ENCODE measurements at regions not wholly inside any gene's neighbourhood (a gene's known extent, or its start where the extent isn't known, plus 50 kb on each side); places are given as distances from the start of the nearest gene placed in this dataset.
"Not testable (repeated sequence)": the region's sequence is repeated elsewhere in the genome, so short reads cannot be mapped to it uniquely, and the experiment has no call there.

DNA sequence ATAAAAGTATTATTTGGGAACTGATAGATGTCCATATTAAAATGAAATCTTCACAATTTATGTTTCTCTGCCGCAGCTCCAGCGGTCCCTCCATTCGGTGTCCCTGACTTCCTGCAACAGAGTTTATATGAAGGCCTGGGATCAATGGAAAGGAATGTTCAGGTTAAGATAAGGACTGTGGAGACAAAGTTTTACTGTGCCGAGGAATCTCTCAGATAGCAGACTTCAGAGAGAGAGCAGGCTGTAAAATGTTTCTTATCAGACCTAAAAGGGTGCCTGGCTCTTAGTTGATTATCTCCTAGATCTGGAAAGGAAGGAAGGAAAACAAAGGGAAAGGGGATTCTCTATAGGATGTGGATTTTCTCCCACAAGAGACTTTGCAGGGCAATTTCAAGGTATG, 193.7 kb upstream of the PIEZO2 start:
- ATAC-seq (ENCODE audit: poor library complexity) (no peak), DNase-seq (no peak)
- H3K36me3 ChIP-seq (ENCODE audit: insufficient read depth, low read length), result no peaks in the 10 kb centered on the region
- peaks cover 0 to 13% of the 10 kb centered on the region in 2 experiments for H3K9me3 ChIP-seq (ENCODE audit: control insufficient read depth in 1 of 2, insufficient read depth in 1 of 2, low read length in 2 of 2)
- Mint-ChIP-seq H3K27ac (no peak overlapping the region), H3K27me3 (no peaks in the 10 kb centered on the region), H3K9me3 (peaks cover 9% of the 10 kb centered on the region), H3K36me3 (ENCODE audit: low read depth) (no peaks in the 10 kb centered on the region), H3K4me1 (ENCODE audit: low read depth) (no peaks in the 10 kb centered on the region), H3K4me3 (no peak overlapping the region)
- intact Hi-C loops (cut with DNase I, micrococcal nuclease), result no loop called here
- CTCF ChIA-PET, result no interaction called here
- no peak overlapping the region for H3K4me3 ChIP-seq (ENCODE audit: low read length)
- POLR2A ChIA-PET, result no interaction called here
- no peak overlapping the region for H3K27ac ChIP-seq (ENCODE audit: low read depth in 1 of 2, low read length in 2 of 2)
- TF ChIP-seq, protein P1, sequence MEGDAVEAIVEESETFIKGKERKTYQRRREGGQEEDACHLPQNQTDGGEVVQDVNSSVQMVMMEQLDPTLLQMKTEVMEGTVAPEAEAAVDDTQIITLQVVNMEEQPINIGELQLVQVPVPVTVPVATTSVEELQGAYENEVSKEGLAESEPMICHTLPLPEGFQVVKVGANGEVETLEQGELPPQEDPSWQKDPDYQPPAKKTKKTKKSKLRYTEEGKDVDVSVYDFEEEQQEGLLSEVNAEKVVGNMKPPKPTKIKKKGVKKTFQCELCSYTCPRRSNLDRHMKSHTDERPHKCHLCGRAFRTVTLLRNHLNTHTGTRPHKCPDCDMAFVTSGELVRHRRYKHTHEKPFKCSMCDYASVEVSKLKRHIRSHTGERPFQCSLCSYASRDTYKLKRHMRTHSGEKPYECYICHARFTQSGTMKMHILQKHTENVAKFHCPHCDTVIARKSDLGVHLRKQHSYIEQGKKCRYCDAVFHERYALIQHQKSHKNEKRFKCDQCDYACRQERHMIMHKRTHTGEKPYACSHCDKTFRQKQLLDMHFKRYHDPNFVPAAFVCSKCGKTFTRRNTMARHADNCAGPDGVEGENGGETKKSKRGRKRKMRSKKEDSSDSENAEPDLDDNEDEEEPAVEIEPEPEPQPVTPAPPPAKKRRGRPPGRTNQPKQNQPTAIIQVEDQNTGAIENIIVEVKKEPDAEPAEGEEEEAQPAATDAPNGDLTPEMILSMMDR (IDR thresholded peaks at IDR 0.05), result no peak
- no peaks in the 10 kb centered on the region for H3K4me1 ChIP-seq (ENCODE audit: insufficient read depth, low read length)
- H3K27me3 ChIP-seq (ENCODE audit: control insufficient read depth in 1 of 2, insufficient read depth in 2 of 2, low read length in 2 of 2), result no peaks in the 10 kb centered on the region

- ATAC-seq (ENCODE audit: poor library complexity); intact Hi-C loops (cut with DNase I, micrococcal nuclease); CTCF ChIA-PET: not testable (repeated sequence)
Measured at GRCh38 chr18:11342115-11342514, 192.7 kb upstream of the PIEZO2 start.

DNA sequence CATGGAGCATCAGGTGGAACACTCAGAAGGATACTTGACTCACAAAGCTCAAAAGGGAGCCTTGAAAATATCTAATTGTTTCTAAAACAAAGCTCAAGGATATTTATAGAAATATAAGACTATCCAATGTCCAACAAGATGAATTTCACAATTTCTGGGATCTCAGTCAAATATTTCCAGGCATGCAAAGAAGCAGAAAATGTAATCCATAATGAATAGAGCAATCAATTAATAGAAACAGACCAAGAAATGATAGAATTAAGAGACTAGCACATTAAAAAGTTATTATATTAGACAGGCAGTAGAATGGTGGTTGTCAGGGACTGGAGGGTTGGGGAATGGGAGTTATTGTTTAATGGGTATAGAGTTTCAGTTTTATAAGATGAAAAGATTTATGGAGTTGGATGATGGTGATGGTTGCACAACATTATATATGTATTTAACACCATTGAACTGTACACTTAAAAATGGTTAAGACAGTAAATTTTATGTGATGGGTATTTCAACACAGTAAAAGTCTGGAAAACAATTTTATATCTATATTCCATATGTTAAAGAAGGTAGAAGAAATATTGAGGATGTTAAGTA, 189.9 kb upstream of the PIEZO2 start:
- Mint-ChIP-seq H3K36me3 (ENCODE audit: low read depth) (no peaks in the 10 kb centered on the region), H3K4me1 (ENCODE audit: low read depth) (no peaks in the 10 kb centered on the region), H3K27ac (no peak overlapping the region), H3K27me3 (no peaks in the 10 kb centered on the region), H3K9me3 (peaks cover 7% of the 10 kb centered on the region), H3K4me3 (no peak overlapping the region)
- TF ChIP-seq, protein P1 (IDR thresholded peaks at IDR 0.05), result no peak
- Histone ChIP-seq H3K27ac (ENCODE audit: low read depth in 1 of 2, low read length in 2 of 2) (no peak overlapping the region), H3K4me1 (ENCODE audit: insufficient read depth, low read length) (no peaks in the 10 kb centered on the region), H3K4me3 (ENCODE audit: low read length) (no peak overlapping the region), H3K9me3 (ENCODE audit: control insufficient read depth in 1 of 2, insufficient read depth in 1 of 2, low read length in 2 of 2) (peaks cover 0 to 5% of the 10 kb centered on the region in 2 experiments), H3K27me3 (ENCODE audit: control insufficient read depth in 1 of 2, insufficient read depth in 2 of 2, low read length in 2 of 2) (no peaks in the 10 kb centered on the region), H3K36me3 (ENCODE audit: insufficient read depth, low read length) (no peaks in the 10 kb centered on the region)
- POLR2A ChIA-PET, result no interaction called here
- intact Hi-C loops (cut with DNase I, micrococcal nuclease), result no loop called here
- no peak for ATAC-seq (ENCODE audit: poor library complexity)
- CTCF ChIA-PET, result no interaction called here
- DNase-seq, result no peak

More at GRCh38 chr18:11342115-11342514, 192.7 kb upstream of the PIEZO2 start:
- H3K4me1 Mint-ChIP-seq (ENCODE audit: low read depth); H3K4me1 ChIP-seq (ENCODE audit: insufficient read depth, low read length); H3K27ac ChIP-seq (ENCODE audit: low read depth in 1 of 2, low read length in 2 of 2); H3K4me3 Mint-ChIP-seq; H3K36me3 Mint-ChIP-seq (ENCODE audit: low read depth); H3K27me3 ChIP-seq (ENCODE audit: control insufficient read depth in 1 of 2, insufficient read depth in 2 of 2, low read length in 2 of 2); DNase-seq; H3K4me3 ChIP-seq (ENCODE audit: low read length); H3K27me3 Mint-ChIP-seq; H3K9me3 Mint-ChIP-seq; H3K36me3 ChIP-seq (ENCODE audit: insufficient read depth, low read length); H3K27ac Mint-ChIP-seq; POLR2A ChIA-PET: not testable (repeated sequence)
- H3K9me3 ChIP-seq (ENCODE audit: control insufficient read depth in 1 of 2, insufficient read depth in 1 of 2, low read length in 2 of 2), result peaks cover 0 to 10% of the 10 kb centered on the region in 2 experiments

GRCh38 chr18:11336241-11336640, 186.9 kb upstream of the PIEZO2 start:
- POLR2A ChIA-PET, result no interaction called here
- H3K27me3 Mint-ChIP-seq, result no peaks in the 10 kb centered on the region
- no peak overlapping the region for H3K4me3 Mint-ChIP-seq
- no peaks in the 10 kb centered on the region for H3K36me3 Mint-ChIP-seq (ENCODE audit: low read depth)
- Histone ChIP-seq H3K27me3 (ENCODE audit: control insufficient read depth in 1 of 2, insufficient read depth in 2 of 2, low read length in 2 of 2) (no peaks in the 10 kb centered on the region), H3K36me3 (ENCODE audit: insufficient read depth, low read length) (no peaks in the 10 kb centered on the region), H3K4me3 (ENCODE audit: low read length) (no peak overlapping the region), H3K9me3 (ENCODE audit: control insufficient read depth in 1 of 2, insufficient read depth in 1 of 2, low read length in 2 of 2) (no peaks in the 10 kb centered on the region), H3K4me1 (ENCODE audit: insufficient read depth, low read length) (no peaks in the 10 kb centered on the region), H3K27ac (ENCODE audit: low read depth in 1 of 2, low read length in 2 of 2) (no peak overlapping the region)
- H3K27ac Mint-ChIP-seq, result no peak overlapping the region
- CTCF ChIA-PET, result no interaction called here
- ATAC-seq (ENCODE audit: poor library complexity), result no peak
- H3K4me1 Mint-ChIP-seq (ENCODE audit: low read depth), result no peaks in the 10 kb centered on the region
- intact Hi-C loops (cut with DNase I, micrococcal nuclease), result no loop called here
- TF ChIP-seq, protein P1 (IDR thresholded peaks at IDR 0.05), result no peak
- DNase-seq, result no peak
- H3K9me3 Mint-ChIP-seq, result peaks cover 5% of the 10 kb centered on the region
